Pons (tissue), 1 donor: ENCODE measurements at regions not wholly inside any gene's neighbourhood (a gene's known extent, or its start where the extent isn't known, plus 50 kb on each side); places are given as distances from the start of the nearest gene placed in this dataset.
A peak's percentile ranks its signal among the peaks of the same experiment; 100 is the strongest.
"Not testable (repeated sequence)": the region's sequence is repeated elsewhere in the genome, so short reads cannot be mapped to it uniquely, and the experiment has no call there.

Experiments
- DNase-seq: peaks from one replicate; pipeline ENCODE4 v3.0.0-alpha.2; 2016; ENCODE audit warnings: low spot score

DNA sequence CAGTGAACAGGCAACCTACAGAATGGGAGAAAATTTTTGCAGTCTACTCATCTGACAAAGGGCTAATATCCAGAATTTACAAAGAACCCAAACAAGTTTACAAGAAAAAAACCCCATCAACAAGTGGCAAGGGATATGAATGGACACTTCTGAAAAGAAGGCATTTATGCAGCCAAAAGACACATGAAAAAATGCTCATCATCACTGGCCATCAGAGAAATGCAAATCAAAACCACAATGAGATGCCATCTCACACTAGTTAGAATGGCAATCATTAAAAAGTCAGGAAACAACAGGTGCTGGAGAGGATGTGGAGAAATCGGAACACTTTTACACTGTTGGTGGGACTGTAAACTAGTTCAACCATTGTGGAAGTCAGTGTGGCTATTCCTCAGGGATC lies 80.3 kb downstream of the ZNF474 start:
- DNase-seq, result not testable (repeated sequence)

DNA sequence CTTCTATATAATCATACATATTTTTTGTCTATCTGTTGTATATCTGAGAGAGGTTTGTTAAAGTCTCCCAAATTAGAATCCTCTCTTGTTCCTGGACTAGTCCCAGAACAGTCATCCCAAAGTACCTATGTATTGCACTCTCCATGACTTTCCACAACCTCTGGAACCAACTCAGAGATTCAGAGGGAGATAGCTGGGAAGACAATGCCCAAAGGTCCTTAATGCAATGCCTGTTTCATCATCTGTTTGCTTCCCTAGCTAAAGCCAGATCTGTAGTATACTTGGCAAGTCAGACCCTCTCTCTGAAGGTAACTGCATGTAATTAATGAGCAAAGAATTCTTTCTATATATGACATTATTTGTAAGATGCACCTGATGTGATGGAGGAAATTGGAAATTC lies 89.4 kb downstream of the ZNF474 start:
- DNase-seq, result no peak

DNA sequence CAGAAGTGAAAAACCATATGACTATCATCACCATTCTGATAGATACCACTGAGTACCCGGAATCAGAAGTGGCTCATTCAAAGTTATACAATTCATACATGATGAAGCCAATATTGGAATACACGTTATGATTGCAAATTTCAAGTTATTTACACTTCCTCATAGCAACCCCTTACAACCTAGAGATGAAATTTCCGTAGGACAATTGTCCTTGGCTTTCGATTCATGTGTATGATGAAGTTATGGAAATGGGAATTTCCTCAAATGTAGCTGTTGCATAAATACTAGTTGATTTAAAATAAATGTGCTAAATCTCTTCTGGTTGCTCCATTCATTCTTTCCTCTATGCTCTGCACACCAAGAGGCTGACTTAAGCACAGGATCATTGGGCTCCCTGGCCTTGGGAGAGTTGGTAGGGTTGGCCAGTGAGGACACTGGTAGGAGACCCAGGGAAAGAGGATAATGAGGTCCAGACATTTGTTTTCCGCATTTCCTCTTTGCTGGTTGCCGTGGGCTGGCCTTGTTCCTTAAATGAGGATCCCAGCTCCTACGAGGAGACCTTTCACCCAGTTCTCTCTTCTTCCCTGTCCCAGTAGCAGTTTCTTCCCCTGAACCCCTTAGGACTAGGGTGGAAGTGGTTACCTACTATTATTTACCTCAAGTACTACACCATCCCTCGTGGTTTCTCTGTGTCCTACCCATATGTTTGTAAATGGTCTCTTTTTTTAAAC lies 90.3 kb downstream of the ZNF474 start:
- peak; percentile 59 for DNase-seq

DNA sequence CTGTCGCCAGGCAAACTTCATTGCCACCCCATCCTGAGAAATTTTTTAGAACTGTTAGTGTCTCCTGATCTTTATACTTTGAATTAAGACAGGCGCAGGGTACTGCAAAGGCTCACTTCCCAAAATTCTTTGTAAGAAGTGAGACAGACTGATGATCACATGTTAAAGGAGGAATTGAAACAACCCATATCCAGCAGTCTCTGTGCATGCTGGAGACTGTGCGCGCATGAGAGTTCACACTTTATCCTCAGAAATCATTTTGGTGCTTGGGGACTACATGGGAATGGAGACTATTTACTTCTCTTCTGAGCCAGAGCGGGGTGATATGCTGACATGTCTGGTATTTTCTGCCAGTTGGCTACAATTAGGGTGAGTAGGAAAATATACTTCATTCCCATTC lies 91.2 kb downstream of the ZNF474 start:
- peak; percentile 76 for DNase-seq

DNA sequence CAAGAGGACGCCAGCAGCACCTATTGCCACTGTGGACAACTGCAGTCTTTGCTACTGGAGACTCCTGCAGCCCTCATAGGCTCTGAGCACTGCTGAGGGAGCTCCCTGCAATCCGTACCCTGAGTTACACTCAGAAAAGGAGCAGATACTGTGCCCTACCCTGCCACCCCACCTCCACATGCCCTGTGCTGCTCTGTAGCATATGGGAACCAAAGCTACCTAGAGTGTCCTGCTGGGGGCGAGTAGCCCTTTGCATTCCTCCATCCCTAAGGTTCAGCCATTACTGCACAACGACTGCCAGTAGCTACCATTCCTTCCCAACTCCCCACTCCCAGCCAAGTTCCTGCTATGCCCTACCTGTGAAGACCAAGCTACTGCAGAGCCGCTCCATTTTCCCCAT lies 90.2 kb upstream of the SNCAIP start:
- no peak for DNase-seq

DNA sequence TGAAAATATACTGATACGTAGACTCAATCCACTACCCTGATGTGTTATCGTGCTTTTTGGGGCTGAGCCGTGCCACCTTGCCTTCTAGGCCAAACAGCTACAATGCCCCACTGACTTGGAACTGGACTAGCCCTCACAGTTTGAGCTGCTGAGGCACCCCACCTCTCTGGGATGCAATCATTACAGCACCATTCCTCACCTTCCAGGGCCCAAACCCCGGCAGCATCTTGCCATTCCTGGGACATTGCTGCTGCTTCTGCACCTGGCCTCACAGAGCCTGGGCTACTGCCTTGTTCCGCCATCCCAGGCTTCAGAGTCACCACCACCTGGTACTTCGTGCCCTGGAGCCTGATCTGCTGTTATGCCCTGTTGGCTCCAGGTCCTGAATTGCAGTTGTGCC lies 89.5 kb upstream of the SNCAIP start:
- DNase-seq, result no peak

DNA sequence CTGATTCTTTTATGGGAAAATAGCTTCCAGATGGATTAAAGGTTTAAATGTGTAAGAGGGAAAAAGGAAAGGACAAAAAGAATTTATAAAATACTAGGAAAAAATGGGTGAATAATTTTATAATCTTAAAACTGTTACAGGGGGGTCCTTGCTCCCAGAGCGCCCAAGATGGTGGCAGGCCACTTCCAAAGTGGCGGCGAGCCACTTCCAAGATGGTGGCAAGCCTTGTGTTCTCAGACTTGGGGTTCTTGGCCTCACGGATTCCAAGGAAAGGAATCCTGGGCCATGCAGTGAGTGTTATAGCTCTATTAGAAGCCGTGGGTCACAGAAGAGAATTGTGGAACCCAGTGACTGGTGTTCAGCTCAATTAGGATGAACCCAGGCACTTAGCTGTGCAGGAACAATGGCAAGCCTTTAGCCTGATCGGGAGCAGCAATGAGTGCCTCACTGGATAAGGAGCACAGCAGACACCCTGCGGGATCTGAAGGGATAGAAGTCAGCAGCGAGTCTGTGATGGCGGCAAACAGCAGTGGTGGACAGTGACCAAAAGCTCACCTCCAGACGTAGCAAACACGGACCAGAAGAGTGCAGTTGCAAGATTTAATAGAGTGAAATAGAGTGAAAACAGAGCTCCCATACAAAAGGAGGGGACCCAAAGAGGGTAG lies 83.2 kb upstream of the SNCAIP start:
- no peak for DNase-seq

DNA sequence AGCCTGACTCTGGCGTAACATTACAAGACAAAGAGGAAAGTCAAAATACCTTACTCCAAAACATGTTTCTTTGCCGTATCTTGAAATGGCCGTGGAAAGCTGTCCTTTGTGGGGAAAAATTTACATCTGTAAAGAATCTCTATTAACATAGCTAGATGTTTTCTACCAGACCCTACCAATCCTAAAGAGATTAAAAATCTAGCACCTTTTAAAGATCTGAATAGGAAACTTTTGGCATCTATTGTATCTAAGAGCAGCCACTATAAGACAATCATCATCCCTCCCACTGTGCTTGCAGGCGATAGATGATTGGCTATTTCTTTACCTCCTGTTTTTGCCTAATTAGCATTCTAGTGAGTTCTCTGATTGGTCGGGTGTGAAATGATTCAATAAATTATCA lies 82.5 kb upstream of the SNCAIP start:
- no peak for DNase-seq

DNA sequence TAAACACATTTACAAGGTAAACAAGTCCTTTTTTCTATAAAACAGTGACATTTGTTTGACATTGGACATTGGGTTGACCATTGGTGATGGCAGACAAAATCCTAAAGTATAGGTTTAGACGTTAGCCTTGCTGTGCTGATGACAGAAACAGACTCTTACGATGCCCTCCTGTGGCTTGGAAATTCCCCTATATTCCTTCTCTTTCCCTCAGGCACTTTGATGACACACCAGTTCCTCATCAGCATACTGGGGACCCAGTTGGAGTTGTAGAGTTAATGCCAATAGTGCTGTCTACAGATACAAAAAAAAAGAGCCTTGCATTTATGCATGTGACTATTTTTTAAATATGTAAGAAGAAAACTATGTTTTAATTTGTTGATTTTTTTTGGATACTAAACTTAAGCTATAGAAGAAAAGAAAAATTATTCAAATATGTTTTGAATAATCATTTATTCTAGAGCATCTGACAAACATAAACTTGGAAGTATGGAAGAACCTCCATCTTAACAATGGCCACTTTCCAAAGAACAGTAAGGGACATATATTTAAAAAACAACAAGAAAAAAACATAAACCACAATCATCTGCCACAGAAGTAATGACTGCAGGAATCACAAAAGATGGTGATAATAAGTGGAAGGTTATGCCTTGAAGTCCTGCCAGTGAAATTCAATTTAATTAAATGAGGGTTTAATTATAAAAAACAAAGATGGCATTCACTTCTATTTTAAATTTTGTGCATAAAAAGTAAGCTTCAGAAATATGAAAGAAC lies 75.6 kb upstream of the SNCAIP start:
- no peak for DNase-seq

DNA sequence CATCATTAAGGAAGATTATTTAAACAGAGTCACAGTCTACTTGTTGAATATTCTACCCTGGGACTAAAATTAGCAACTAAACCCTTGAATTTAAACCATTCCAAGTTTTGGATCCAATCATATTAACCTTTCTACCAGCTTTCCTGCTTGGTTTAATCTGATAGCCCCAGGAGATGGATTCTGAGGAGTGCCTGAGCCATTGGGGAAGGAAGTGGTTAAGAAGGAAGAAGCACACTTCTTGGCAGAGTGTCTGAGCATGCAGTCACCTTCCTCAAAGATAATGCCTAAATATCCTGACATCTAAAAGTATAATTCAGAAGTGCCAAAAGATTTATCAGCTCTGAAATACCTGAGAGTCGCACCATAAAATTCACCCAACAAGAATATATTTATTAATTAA lies 74.1 kb upstream of the SNCAIP start:
- DNase-seq, result no peak

DNA sequence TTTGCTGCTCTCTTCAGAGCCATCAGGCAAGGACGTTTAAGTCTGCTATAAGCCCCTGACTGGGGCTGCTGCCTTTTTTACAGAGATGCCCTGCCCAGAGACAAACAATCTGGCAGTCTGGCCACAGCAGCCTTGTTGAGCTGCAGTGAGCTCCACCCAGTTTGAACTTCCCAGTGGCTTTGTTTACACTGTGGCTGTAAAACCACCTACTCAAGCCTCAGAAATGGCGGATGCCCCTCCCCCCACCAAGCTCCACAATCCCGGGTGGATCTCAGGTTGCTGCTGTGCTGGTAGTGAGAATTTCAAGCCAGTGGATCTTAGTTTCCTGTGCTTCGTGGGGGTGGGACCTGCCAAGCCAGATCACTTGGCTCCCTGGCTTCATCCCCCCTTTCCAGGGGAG lies 59.7 kb upstream of the SNCAIP start:
- no peak for DNase-seq

DNA sequence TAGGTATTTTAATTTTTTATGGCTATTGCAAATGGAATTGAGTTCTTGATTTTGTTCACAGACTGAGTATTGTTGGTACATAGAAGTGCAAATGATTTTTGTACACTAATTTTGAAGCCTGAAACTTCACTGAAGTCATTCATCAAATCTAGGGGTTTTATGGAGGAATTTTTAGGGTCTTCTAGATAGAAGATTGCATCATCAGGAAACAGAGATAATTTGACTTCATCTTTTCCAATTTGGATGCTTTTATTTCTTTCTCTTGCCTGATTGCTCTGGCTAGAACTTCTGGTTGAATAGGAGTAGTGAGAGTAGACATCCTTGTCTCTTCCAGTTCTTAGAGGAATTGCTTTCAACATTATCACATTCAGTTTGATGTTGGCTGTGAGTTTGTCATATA lies 58.2 kb upstream of the SNCAIP start:
- DNase-seq, result no peak

DNA sequence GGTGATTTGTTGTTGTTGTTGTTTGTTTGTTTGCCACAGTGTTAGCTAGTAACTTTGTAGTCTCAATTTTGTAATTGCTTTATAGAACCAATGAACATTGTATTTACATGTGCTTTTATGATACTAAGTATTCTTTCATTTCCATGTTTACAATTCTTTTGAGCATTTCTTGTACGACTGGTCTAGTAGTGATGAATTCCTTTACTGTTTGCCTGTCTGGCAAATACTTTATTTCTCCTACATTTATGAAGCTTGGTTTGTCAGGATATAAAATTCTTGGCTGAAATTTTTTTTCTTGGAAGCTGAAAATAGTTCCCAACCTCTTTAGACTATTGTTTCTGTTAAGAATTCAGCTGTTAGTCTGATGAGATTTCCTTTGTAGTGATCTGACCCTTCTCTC lies 55.6 kb upstream of the SNCAIP start:
- DNase-seq, result no peak

DNA sequence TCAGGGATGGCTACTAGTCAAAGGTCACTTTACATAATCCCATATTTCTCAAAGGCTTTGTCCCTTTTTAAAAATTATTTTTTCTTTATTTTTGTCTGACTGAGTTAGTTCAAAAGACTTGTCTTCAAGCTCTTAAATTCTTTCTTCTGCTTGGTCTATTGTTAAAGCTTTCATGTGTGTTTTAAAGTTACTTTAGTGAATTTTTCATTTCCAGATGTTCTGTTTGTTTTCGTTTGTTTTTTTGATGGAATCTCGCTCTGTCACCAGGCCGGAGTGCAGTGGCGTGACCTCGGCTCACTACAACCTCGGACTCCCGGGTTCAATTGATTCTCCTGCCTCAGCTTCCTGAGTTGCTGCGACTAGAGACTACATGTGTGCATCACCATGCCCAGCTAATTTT lies 55.0 kb upstream of the SNCAIP start:
- DNase-seq, result no peak

DNA sequence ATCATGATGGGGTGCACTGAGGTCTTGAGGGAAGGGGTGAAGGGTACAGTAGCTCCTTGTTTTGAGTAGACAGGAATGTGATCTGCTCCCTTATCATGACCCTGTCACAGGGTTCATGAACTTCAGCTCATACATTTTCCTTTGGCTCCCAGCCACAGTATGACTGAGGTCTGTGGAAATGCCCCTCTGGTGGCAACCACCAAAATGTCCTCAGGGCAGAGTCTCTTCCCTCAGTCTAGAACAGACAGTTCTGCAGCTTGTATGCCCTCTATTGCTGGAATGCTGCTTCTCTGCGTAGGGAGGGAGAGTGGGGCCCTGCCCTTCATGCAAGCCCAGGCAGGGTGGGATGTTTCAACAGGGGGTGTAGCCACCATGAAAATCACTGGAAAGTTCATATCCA lies 53.8 kb upstream of the SNCAIP start:
- no peak for DNase-seq

DNA sequence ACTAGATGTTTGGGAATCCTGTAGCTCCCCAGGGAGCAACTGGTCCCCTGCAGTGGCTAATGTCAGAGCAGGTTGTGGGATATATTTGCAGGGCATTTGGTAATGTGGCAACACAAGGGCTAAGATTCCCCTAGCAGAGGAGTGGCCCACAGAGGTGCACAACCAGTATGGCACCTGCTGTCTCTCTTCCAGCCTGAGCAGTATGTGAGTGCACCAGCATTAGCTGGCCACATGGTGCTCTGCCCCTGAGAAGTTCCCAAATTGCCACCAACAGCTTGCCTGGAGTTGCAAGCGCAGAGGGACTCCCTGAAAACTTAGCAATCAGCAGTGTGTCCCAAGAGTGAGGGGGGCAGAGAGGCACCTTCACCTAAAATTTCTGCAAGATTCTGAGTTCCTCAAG lies 53.2 kb upstream of the SNCAIP start:
- no peak for DNase-seq

DNA sequence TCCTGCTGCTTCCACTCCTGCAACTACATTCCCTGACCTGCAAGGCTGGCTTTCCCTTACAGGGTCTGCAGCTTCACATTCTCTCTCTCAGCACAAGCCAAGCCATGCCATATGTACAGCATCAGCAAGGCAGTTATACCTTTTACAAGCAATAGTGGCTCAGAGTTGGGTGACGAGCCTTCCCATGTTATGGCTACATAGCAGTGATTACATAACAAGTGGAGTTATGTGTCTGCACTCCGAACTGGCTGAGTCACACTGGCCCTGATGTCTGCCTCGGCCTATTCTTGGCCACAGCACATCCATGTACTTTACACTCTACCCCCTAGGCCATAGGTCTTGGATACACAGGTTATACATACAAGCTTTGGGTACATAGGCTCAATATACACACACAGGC lies 52.0 kb upstream of the SNCAIP start:
- DNase-seq, result no peak

DNA sequence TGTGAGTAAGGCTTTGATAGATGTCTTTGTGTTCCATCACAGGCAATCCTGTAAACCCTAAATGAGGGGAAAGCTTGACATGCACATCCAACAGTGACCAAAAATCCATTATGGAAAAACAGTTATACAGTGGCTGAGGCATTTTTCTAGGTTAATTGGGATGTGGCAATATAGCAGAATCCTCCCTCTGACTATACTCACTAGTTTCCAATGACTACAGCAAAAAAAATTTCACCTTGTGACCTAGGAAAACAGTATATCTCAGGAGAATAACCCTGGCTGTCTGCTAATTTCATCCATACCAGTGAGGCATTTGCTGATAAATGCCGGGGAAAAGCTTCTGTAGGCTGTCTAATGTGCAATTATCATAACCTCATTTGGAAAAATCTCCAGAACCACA lies 49.9 kb upstream of the SNCAIP start:
- DNase-seq, result no peak
